GM10248 (cell line): ENCODE measurements at regions not wholly inside any gene's neighbourhood (a gene's known extent, or its start where the extent isn't known, plus 50 kb on each side); places are given as distances from the start of the nearest gene placed in this dataset.

ENCODE experiments used
- CTCF ChIA-PET: fragments of 300-600 bp; sonication (Branson Sonifier 250); formaldehyde crosslinking; extraction: SDS; loops from one replicate; lab custom pipeline; 2021; ENCODE audit warnings: antibody characterized with exemption; lab: Yijun Ruan, JAX
- POLR2A ChIA-PET: fragments of 350-650 bp; sonication (Branson Sonifier 250); formaldehyde crosslinking; extraction: SDS; loops from one replicate; lab custom pipeline; 2020; ENCODE audit warnings: antibody characterized with exemption; lab: Yijun Ruan, JAX
- DNase-seq: peaks from one replicate; pipeline ENCODE4 v3.0.0; 2012; ENCODE audit errors: extremely low spot score
- TF ChIP-seq, protein P1 (sequence below): IDR thresholded peaks from 2 replicates; pipeline ENCODE4 v1.5.1; 2012; ENCODE audit warnings: mild to moderate bottlenecking, low read depth; ENCODE audit errors: extremely low read depth, missing control alignments, control extremely low read depth

DNA sequence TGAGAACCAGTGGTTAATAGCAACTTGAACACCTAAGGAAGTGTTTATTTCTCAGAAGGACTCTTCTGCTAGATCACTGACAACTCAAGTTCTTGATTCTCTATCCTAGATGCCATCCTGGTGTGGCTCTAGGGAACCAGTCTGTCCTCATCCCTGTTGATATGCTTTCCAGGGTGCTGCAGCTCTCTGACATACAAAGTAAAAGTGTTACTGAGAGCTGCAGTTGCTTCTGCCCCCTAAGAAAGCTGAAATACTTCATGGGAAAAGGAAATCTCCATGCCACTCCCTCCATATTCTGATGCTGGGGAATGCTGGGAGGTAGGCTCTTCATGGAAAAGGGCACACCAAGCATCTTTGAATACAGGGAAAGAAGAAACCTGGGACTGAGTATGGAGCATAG, 168.1 kb downstream of the KLF6 start:
- POLR2A ChIA-PET: no interaction called here
- no peak for DNase-seq

DNA sequence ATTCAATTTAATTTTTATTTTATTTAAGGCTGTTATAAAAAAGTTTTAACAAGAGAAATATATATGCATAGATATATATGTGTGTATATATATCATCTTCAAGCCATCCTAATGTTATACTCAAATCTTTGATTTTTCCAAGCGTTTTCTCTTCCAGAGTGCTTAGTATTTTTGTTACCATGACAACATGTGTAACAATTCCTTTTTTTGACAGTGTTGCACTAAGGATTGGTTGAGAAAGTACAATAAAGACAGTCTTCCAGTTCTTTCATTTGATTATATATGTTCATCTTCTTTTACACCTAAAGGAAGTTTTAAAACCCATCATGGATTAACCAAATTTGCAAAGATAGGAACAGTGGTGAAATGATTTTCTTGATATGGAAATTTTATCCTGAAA, 171.7 kb downstream of the KLF6 start:
- TF ChIP-seq, protein P1, sequence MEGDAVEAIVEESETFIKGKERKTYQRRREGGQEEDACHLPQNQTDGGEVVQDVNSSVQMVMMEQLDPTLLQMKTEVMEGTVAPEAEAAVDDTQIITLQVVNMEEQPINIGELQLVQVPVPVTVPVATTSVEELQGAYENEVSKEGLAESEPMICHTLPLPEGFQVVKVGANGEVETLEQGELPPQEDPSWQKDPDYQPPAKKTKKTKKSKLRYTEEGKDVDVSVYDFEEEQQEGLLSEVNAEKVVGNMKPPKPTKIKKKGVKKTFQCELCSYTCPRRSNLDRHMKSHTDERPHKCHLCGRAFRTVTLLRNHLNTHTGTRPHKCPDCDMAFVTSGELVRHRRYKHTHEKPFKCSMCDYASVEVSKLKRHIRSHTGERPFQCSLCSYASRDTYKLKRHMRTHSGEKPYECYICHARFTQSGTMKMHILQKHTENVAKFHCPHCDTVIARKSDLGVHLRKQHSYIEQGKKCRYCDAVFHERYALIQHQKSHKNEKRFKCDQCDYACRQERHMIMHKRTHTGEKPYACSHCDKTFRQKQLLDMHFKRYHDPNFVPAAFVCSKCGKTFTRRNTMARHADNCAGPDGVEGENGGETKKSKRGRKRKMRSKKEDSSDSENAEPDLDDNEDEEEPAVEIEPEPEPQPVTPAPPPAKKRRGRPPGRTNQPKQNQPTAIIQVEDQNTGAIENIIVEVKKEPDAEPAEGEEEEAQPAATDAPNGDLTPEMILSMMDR: no peak
- ChIA-PET CTCF (interaction anchor here (1.5 kb wide), 1 partner anchor 9 kb away, joined by 3 read pairs; no protein-coding TSS in a partner anchor), POLR2A (interaction anchor here (0.7 kb wide), 1 partner anchor 963 kb away, joined by 4 read pairs; no protein-coding TSS in a partner anchor)
- no peak for DNase-seq

More for the DNA sequence above, 168.1 kb downstream of the KLF6 start:
- TF ChIP-seq, protein P1: no peak
- CTCF ChIA-PET: no interaction called here

DNA sequence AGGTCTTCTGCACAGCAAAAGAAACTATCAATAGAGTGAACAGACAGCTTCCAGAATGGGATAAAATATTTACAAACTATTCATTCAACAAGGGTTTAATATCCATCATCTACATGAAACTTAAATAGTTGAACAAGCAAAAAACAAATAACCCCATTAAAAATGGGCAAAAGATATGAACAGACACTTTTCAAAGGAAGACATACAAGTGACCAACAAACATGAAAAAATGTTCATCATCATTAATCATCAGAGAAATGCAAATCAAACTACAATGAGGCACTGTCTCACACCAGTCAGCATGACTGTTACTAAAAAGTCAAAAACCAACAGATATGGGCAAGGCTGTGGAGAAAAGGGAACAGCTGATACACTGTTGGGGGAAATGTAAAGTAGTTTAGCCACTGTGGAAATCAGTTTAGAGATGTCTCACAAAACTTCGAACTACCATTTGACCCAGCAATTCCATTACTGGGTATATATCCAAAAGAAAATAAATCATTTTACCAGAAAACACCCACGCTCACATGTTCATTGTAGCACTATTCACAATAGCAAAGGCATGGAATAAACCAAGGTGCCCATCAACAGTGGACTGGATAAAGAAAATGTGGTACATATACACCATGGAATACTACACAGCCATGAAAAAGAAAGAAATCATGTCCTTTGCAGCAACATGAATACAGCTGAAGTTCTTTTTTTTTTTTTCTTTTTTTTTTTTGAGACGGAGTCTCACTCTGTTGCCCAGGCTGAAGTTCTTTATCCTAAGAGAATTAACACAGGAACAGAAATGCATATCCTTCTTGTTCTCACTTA, 172.6 kb downstream of the KLF6 start:
- TF ChIP-seq, protein P1: no peak
- POLR2A ChIA-PET: interaction anchor here (0.7 kb wide), 1 partner anchor 964 kb away, joined by 4 read pairs; no protein-coding TSS in a partner anchor
- no peak for DNase-seq
- CTCF ChIA-PET: interaction anchor here (1.5 kb wide), 1 partner anchor 10 kb away, joined by 3 read pairs; no protein-coding TSS in a partner anchor

DNA sequence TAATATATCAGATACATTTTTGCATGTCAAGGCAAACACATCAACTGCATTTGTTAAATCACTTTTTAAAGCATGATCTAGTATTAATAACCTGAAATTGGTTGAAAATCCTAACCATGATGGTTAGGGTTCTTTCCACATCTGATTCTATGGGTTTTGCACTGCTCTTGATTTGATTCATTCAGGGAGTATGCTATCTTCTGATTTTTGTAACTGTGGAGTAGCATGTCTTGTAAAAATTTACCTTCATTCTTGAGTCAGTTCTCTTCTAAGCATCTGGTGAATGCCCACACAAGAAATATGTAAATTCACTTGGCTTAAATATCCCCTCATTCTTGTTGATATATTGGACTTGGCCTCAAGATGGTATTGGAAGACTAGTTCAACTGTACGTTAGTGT, 178.7 kb downstream of the KLF6 start:
- ChIA-PET POLR2A (no interaction called here), CTCF (interaction anchor here (0.6 kb wide), 1 partner anchor 1941 kb away, joined by 3 read pairs; no protein-coding TSS in a partner anchor)
- TF ChIP-seq, protein P1: no peak

DNA sequence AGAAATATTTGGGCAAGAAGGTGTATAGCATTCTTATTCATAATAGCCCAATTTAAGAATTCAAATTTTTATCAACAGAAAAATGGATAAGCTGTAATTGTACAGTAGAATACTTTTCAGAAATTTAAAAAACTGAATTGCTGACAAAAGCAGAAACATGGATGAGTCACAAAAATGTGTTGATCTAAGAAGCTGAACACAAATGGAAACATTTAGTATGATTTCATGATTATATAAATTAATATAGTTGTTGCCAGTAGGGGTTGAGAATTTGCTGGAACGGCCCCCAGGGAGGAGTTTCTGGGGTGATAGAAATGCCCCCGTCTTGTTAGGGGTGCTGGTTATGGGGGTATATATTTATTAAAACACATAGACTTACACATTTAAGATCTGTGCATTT, 179.1 kb downstream of the KLF6 start:
- ChIA-PET CTCF (interaction anchor here (1.0 kb wide), 1 partner anchor 24 kb away, joined by 3 read pairs; no protein-coding TSS in a partner anchor), POLR2A (no interaction called here)
- TF ChIP-seq, protein P1: no peak
- DNase-seq: no peak

More for the DNA sequence above, 178.7 kb downstream of the KLF6 start:
- no peak for DNase-seq

DNA sequence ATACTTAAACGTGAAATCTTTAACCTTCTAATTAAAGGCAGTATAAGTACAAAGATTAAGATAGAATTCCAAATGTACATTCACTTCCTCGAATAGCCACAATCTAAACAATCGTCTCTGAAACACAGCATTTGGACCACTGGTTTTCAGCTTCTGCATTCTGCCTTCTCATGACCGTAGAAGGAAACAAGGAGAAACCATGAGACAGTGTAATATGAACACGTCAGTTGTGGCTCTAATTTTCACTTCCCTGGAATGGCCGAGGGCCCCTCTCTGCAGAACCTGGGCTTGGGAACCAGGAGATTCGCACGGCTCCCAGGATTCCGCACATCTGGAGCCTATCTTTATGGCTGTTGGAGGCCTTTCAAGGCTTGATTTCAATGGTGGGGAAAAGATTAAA, 189.3 kb downstream of the KLF6 start:
- ChIA-PET CTCF (interaction anchor here (1.1 to 1.3 kb wide), 2 partner anchors 24 to 39 kb away, joined by 3 to 4 read pairs; no protein-coding TSS in a partner anchor), POLR2A (no interaction called here)
- TF ChIP-seq, protein P1: no peak
- DNase-seq: no peak
